T47D (cell line): ENCODE measurements at regions not wholly inside any gene's neighbourhood (a gene's known extent, or its start where the extent isn't known, plus 50 kb on each side); places are given as distances from the start of the nearest gene placed in this dataset.

Experiments
- DNase-seq, 2 experiments: peaks; one replicate each; pipeline versions ENCODE4 v3.0.0 to v3.0.0-alpha.2; 2011 to 2012; ENCODE audit warnings: low read depth in 1 of 2, low spot score in 1 of 2
- JUND ChIP-seq: IDR thresholded peaks from 2 replicates; pipeline ENCODE4 v1.6.1; 2012; ENCODE audit warnings: low read depth
- in situ Hi-C: cut with HindIII; loops from 2 replicates; pipeline ENCODE4 v1.10.0; 2016; ENCODE audit warnings: low sequenced_read_pairs, low pct_unique_long_range_greater_than_20kb

- DNase-seq = no peak
- TF ChIP-seq JUND = no peak
- in situ Hi-C loops = no loop called here
Measured at GRCh38 chr10:83037653-83038052, 1101.7 kb upstream of the GHITM start.

GRCh38 chr10:83038631-83039030 is 1100.7 kb upstream of the GHITM start:
- no peak for TF ChIP-seq JUND
- in situ Hi-C loops = no loop called here
- DNase-seq = no peak

GRCh38 chr10:83045731-83046130 is 1093.6 kb upstream of the GHITM start:
- no peak for TF ChIP-seq JUND
- DNase-seq = no peak
- in situ Hi-C loops = no loop called here

GRCh38 chr10:83050815-83051214 is 1088.5 kb upstream of the GHITM start:
- in situ Hi-C loops = no loop called here
- TF ChIP-seq JUND = no peak

GRCh38 chr10:83062871-83063270 is 1076.4 kb upstream of the GHITM start:
- in situ Hi-C loops = no loop called here
- TF ChIP-seq JUND = no peak
- DNase-seq = no peak

More at GRCh38 chr10:83050815-83051214, 1088.5 kb upstream of the GHITM start:
- no peak for DNase-seq

- in situ Hi-C loops = no loop called here
Measured at GRCh38 chr10:83073472-83073871, 1065.8 kb upstream of the GHITM start.

GRCh38 chr10:83075016-83075814 is 1064.1 kb upstream of the GHITM start:
- in situ Hi-C loops = no loop called here
- TF ChIP-seq JUND = no peak

More at GRCh38 chr10:83073472-83073871, 1065.8 kb upstream of the GHITM start:
- TF ChIP-seq JUND = no peak
- no peak for DNase-seq

GRCh38 chr10:83075815-83076355 is 1063.4 kb upstream of the GHITM start:
- in situ Hi-C loops = no loop called here
- TF ChIP-seq JUND = no peak
- no peak for DNase-seq

More at GRCh38 chr10:83075016-83075814, 1064.1 kb upstream of the GHITM start:
- DNase-seq = no peak

- in situ Hi-C loops = no loop called here
- TF ChIP-seq JUND = no peak
- no peak for DNase-seq
Measured at GRCh38 chr10:83076443-83076842, 1062.9 kb upstream of the GHITM start.

- no peak for TF ChIP-seq JUND
- in situ Hi-C loops = no loop called here
- DNase-seq = peak in 1 of 2 experiments; percentile 18
Measured at GRCh38 chr10:83078160-83078559, 1061.1 kb upstream of the GHITM start.

- in situ Hi-C loops = no loop called here
- TF ChIP-seq JUND = no peak
Measured at GRCh38 chr10:83078645-83079044, 1060.7 kb upstream of the GHITM start.

GRCh38 chr10:83083831-83084230 is 1055.5 kb upstream of the GHITM start:
- no peak for DNase-seq
- no peak for TF ChIP-seq JUND
- in situ Hi-C loops = no loop called here

More at GRCh38 chr10:83078645-83079044, 1060.7 kb upstream of the GHITM start:
- no peak for DNase-seq

- peak in 1 of 2 experiments; percentile 52 for DNase-seq
- in situ Hi-C loops = no loop called here
- no peak for TF ChIP-seq JUND
Measured at GRCh38 chr10:83089335-83089734, 1050.0 kb upstream of the GHITM start.
